ENCODE measurements at regions not wholly inside any gene's neighbourhood (a gene's known extent, or its start where the extent isn't known, plus 50 kb on each side); places are given as distances from the start of the nearest gene placed in this dataset.

DNA sequence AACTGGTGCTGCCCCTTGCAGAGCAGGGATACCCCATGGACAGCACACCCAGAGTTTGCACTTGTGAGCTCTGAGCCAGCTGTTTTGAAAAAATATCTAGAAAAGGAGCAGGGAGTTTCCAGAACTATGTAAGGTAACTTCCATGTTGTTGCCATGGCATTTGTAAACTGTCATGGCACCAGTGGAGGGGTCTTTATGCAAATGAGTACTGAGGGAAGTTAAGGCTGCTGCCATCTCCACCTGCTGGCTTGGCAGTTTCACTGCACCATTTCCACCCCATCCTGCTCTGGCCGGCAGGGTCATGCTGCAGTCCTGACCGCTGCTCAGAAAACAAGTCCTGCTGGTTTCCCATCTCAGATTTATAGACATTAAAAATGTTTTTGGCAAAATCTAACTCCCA is 52.3 kb upstream of the SNTG2 start:
- no peak for DNase-seq (ENCODE audit: low read depth)

DNA sequence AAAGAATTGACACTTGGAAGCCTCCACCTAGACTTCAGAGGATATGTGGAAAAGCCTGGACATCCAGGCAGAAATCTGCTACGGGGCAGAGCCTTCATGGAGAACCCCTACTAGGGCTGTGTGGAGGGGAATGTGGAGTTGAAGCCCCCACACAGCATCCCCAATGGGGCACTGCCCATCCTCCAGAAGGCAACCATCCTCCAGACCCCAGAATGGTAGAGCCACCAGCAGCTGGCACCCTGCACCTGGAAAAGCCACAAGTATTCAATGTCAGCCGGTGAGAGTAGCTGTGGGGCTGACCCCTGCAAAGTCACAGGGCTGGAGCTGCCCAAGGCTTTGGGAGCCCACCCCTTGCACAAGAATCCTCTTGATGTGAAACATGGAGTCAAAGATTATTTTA is 53.6 kb upstream of the SNTG2 start:
- DNase-seq (ENCODE audit: low read depth), result no peak

DNA sequence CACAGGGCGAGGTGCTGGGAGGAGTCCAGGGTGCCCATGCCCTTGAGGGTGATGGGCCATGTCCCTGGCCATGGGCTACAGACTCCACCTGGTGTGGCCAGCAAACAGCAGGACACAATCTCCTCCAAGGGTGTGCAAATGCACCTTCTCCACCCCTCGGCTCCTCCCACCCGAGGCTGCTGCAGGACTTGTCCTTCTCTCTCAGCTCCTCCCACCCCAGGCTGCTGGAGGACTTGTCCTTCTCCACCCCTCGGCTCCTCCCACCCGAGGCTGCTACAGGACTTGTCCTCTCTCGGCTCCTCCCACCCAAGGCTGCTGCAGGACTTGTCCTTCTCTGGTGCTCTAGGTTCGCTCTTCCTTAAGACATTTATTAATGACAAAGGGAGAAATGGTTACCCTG is 57.3 kb upstream of the SNTG2 start:
- DNase-seq (ENCODE audit: low read depth), result no peak

DNA sequence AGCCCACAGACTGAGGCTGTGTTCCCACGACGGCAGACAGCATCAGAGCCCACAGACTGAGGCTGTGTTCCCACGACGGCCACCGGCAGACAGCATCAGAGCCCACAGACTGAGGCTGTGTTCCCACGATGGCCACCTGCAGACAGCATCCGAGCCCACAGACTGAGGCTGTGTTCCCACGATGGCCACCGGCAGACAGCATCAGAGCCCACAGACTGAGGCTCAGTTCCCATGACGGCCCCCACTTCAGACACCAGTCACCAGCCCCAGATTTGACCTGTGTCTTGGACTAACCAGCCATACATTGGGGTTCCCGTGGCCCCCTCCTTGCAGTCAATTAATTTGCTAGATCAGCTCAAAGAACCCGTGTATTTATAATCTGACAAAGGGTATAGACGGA is 57.8 kb upstream of the SNTG2 start:
- no peak for DNase-seq (ENCODE audit: low read depth)

DNA sequence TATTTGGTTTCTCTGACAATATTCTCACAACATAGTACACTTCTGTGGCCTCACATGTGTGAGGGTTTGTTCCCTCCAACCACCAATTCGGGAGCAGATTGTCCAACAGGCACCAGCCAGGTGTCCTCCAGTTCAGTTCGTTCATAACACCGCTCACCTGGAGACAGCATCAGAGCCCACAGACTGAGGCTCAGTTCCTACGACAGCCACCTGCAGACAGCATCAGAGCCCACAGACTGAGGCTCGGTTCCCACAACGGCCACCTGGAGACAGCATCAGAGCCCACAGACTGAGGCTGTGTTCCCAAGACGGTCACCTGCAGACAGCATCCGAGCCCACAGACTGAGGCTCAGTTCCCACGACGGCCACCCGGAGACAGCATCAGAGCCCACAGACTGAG is 58.2 kb upstream of the SNTG2 start:
- DNase-seq (ENCODE audit: low read depth), result no peak

DNA sequence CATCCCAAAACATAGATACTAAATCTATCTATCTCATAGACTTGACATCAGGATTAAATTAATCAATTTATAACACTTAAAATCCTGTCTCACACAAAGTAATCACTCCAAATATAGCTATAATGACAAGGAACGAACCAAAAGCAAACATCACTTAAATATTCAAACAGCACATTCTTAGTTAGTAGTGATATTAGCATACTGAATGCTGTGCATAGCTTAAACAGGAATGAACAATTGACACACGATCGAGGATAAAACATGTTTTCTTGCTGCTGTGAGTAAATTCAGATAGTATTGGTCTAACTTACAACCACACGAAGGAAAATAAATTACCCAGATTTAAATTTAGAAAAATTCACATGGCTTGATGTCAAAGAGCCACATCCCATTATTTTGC is 58.9 kb upstream of the SNTG2 start:
- DNase-seq (ENCODE audit: low read depth), result no peak

DNA sequence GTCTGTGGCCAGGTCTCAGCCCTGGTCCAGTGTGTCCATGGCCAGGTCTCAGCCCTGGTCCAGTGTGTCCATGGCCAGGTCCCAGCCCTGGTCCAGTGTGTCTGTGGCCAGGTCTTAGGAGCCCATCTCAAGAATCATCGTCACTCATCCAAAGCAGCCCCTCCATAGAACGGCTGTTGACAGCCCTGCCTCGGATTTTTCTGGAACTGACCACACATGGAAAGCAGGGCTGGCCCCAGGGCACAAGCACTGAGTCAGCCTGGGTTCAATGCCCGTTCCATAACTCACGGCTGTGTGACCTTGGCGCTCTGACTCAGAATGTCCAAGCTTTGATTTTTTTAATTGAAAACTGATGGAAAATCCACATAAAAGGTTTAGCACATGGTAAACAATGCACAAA is 59.9 kb upstream of the SNTG2 start:
- DNase-seq (ENCODE audit: low read depth), result peak; percentile 41

DNA sequence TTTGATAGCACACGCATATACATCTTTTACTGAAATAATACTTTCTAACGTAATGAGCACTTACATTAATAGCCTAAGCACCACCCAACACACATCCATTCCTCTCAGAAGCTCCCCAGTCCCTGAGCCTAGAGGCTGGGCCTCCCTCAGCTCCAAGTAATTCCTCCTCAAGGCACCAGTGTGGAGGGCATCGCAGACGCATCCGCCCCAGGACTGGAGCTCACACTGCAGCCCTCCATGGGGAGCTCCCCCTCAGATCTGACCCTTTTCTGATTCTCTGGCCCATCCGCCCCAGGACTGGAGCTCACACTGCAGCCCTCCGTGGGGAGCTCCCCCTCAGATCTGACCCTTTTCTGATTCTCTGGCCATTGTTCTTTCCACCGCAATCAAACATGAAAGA is 60.4 kb upstream of the SNTG2 start:
- no peak for DNase-seq (ENCODE audit: low read depth)

DNA sequence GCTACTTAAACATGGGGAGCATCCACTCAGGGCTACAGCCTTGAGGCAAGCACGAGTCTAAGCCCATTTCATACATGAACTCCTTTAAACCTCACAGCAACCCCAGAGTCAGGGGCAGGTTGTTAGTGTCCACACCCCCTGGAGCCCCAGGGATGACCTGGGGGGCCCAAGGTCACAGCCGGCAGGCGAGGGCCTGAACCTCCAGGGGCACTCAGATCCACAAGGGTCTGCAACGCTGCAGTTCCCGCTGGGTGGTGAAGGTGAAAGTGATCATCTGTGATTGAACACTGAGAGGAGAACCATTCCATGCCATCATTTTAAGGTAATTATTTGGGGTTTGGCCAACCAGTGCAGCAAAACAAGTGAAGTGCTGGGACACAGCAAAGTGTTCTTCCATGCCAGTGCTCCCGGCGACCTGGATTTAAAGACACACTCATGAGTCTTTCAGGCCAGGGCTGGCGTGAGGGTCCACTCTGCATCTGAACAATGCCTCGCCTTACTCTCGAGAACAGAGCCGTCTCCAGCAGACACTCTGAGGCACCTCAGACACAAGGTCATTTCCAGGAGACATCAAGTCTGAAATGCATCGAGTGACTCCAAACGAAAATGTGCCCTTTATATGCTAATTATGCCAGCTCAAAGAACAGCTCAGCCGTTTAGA is 61.6 kb upstream of the SNTG2 start:
- no peak for DNase-seq (ENCODE audit: low read depth)

DNA sequence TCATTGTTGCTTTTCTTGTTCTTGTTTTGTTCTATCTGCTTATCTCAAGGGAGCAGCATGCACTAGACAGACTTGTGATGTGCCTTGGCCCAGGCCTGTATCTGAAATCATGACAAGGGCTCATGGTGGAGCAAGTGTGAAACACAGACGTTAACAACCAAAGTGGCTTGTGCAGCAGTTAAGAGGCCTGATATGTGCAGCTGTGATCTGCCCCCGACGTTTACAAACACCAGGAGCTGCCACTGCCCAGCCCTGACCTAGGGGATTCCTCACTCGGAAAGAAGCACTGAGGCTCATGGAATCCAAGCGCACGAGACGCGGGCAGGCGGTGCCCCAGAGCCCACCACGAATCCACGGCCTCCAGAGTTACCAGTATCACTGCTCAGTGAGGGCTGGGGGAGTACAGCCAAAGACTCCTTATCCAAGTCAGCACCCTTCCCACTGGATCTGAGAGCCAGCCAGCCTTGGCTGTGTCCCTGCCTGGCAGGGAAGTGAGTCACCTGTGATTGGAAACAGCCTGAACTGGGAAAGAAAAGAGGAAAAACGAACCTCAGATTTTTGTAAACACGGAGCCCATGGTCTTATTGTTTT is 62.3 kb upstream of the SNTG2 start:
- DNase-seq (ENCODE audit: low read depth), result no peak

DNA sequence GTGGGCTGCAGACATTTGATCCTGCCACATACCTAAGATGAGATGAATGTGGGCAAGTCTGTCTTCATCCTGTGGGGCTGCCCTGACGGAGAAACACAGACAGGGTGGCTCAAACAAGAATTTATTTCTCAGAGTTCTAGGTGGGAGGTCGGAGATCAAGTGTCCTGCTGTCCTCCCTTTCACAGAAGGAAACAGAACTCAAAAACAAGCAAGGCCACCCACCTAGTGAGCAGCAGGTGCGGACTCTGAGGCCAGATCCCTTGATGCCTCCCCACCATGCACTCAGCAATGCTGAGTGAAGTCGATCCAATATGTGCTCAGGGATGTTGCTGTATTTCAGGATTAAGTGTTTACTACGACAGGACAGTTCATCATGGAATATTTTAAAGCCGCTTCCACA is 63.0 kb upstream of the SNTG2 start:
- no peak for DNase-seq (ENCODE audit: low read depth)

DNA sequence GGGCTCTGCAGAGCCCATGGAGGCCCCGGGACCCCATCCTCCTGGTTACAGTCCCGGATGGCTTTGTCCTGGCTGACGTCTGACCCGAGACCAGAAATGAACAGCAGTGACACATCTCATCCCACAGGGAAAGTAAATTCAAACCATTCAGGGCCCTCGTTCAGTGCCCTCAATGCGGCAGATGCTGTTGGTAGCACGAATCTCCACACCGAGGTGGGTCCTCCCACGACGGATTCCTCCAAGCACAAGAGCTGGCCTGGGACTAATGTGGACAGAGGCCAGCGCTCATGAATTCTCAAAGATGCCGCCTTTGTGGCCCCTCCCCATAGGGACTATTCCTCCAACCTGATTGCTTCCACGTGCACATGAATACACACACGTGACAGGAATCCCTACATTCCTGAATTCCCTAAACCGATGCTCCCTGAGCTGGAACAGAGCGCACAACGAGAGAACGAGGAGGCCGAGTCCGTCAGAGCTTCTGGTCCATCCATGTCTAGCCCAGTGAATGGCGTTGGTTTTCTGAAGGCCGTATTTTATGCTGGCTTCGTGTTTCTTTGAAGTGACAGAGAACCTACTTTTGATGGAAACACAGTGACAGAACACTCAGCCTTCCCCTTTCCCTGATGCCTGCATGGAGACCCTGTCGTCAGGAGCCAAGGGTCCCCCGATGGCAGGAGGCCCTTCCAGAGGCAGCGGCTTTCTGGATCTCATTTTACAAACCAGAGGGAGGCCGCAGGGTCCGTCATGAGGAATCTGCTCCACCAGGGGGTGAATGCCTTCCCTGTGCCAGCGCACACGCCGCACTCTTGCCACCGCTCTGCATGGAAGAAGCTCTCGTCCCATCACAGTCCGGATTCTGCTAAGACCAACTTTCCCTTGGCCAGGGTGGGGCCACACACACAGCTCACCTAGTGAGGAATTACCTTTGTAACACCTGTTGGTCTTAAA is 64.3 kb upstream of the SNTG2 start:
- no peak for DNase-seq (ENCODE audit: low read depth)

DNA sequence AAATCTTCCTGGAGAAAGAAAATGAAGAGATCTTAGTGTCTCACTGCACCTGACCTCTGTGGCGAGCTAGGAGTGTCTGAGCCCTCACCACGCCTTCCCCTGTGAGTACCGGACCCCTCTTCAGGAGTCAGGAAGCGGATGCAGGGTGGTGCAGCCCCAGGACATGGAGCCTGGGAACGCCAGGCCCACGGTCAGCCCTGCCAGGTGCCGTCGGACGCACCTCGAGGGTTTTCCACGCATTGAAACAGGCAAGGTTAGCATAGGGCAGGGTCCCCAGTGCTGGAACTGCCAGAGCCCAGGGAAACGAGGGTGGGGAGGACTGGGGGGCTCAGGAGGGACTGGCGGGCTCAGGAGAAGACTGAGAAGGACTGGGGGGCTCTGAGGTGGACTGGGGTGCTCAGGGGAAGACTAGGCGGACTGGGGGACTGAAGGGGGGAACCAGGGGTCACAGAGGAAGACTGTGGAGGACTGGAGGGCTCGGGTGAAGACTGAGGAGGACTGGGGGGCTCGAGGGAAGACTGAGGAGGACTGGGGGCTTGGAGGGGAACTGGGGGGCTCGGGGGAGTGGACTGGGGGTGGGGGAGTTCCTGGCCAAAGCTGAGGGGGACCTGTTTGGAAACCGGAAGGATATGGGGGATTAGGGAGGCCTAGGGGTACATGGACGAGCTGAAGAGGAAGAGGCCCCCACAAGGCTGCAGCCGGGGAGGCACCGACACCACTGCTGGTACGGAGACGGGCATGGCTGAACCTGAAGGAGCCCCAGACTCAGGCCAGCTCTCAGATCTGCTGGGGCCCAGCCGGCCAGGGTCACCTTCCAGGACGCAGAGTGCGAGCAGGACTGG is 65.2 kb upstream of the SNTG2 start:
- DNase-seq (ENCODE audit: low read depth), result no peak

DNA sequence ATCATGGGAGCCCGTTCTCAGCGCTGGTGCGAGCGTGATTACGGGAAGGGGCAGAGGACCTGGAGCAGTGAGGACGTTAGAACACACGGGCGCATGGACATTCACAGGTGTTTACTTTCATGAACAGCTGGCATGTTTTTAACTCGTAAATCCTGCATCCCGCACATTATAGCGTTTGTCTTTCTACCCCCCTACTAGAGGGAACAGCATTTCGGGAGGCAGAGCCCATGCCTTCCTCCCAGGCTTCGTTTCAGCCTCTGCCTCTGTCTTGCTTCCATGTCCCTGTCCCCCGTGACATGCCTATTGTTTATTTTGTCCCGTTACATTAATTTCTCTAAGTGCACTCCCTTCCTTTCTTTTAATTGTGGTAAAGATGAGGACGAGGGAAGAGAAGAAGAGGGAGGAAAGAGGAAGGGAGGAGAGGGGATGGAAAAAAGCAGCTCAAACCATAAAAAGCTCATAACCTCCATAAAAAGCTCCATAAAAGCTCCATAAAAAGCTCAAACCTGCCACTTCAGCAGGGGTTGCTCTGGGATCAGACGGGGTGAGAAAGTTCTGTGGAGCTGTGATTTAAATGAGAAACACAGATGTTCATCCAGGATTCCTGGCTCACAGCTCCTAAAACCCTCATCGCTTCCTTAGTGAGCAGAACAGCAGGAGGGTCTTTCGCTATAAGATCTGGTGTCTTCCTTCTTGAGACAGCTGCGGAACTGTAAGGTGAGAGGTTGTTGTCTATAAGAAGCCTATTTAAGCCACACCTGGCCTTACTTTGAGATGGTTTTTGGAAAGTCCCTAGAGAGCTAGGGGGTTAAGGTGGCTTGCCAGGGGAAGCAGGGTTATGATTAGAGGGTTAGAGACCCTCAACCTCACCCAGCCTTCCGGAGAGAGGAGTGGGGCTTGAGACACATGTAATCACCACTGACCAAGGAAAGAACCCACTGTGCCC is 66.6 kb upstream of the SNTG2 start:
- no peak for DNase-seq (ENCODE audit: low read depth)

DNA sequence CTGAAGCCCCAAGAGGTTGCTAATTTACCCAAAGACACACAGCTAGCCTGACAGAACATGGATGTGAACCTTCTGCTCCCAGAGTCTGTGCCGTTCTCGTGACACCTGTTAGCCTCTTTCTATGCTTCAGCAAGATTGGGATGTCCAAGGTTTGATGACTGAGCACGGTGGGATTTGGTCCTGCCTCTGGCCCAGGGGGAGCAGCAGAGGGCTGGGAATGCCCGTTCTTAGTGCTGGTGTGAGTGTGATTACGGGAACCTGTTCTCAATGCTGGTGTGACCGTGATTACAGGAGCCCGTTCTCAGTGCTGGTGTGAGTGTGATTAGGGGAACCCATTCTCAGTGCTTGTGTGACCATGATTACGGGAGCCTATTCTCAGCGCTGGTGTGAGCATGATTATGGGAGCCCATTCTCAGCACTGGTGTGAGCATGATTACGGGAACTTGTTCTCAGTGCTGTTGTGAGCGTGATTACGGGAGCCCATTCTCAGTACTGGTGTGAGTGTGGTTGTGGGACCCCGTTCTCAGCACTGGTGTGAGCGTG is 67.3 kb upstream of the SNTG2 start:
- DNase-seq (ENCODE audit: low read depth), result no peak

DNA sequence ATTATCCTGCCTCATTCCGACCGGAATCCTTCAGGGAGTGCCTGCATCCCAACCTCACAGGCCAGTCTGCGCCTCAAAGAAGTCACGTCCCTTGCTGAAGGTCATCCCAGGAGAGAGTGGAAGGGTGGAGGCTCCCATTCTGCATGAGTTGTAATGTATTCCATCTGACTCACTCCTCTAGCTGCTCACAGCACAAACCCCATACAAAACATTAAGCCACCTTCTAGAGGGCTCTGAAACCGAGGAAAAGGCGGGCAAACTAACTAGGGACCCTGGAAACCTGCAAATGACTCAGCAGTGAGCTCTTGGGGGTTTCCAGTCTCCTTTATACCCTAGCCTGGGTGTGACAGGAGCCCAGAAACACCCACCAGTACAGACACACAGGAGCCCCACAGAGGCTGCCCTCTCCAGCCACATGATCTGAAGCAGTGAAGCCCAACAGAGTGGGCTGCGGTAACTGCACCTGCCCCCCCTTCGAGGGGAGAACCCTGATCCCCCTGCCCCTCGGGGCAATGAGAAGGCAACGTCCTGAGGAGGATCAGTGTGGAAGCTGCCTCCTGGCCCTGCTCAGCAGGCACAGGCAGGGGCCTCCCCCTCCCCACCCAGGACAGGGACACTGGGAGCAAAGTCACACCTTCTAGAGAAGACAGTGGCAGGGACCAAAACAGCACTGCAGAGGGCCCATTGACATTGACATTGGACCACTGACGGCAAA is 69.3 kb upstream of the SNTG2 start:
- no peak for DNase-seq (ENCODE audit: low read depth)

DNA sequence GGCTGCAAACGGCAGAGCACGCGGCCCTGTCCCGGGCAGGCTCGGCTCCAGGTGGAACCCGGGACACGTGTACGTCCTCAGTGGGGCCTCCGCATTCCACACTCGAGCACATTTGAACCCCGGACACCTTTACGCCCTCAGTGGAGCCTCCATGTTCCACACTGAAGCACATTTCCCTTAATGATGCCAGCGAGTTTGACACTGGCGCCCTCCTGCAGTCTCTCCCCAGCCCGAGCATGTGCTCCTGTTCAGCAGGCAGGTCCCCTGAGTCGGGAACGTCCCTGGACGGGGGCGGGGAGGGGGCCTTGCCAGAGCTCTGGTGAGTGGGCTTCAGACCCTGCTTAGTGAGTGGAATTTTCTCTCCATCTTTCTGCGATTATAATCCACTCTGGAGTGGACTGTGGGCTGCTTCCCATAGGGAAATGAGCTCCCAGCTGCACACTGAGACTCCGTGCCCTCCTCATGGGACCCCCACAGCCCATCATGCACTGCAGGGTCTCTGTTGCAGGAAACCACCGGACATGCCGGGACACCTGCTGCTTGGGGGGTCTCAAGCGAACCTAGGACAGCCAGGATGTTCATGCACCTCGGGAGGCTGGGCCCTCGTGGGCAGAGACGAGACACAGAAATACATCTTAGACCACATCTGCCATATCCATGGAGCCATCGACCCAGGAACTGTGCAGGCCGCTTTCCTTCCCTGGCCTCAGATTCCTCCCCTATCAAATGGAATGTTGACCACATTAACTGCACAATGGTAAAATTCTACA is 70.3 kb upstream of the SNTG2 start:
- DNase-seq (ENCODE audit: low read depth), result no peak

DNA sequence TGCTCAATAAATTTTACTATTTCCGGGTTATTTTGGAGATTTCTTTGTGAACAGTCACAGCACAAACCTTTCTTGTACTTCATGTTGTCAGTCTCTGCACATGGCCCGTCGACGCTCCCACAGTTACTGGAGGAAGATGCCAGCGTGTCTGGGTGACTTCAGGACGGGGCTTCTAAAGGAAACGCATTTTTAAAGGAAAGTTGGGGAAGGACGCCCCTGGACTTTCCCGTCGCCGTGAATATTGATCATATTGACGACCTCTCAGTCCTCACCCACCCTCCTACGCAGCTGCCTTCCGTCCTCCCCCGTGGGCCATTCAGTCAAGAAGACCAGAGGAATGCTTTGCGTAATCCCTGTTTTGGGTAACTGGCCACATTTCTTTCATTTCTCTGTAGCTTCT is 71.1 kb upstream of the SNTG2 start:
- DNase-seq (ENCODE audit: low read depth), result no peak

DNA sequence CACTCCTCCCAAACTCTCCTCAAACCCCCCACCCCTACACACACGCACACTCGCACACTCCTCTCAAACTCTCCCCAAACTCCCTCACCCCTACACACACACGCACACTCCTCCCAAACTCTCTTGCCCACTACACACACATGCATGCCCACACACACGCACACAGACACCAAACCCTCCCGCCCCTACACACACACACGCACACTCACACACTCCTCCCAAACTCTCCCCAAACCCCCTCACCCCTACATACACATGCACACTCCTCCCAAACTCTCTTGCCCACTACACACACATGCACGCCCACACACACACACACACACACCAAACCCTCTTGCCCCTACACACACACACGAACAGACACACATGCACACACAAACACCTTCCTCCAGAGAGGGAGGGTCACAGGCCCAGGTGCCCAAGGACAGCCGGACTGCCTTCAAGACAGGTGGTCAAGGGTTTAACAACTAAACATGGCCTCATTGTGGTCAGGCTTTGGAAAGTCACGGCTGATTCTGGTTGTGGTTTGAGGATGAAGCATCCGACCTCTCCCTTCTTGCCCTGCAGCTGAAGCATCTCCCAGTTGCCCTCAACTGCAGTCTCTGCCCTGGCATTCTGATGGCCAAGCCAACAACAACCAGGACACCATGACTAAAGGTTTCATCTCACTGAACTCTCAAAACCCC is 72.3 kb upstream of the SNTG2 start:
- no peak for DNase-seq (ENCODE audit: low read depth)

All from HS-5 (cell line).